ENCODE measurements at regions not wholly inside any gene's neighbourhood (a gene's known extent, or its start where the extent isn't known, plus 50 kb on each side); places are given as distances from the start of the nearest gene placed in this dataset.

DNA sequence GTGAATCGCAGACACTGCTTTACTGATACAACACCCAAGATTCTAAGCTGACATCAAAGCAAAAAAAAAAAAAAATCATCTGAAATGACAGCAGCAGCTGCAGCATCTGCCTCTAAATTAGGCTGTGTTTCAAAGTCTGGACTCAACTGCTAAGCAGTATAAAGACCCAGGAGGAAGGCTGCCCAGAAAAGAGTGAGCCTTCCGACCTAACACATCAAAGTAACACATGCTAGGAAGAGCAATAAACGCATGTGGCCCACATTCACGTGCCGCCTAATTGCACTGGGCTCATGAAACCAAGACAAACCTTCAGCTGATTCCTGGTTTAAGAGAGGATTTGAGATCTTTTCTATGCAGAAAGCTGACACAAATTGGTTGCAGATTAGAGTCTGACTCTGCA is 317.1 kb downstream of the ZIC4 start:
- no peak for TF ChIP-seq POLR2A (IDR thresholded peaks at IDR 0.05; ENCODE audit: extremely low read depth, insufficient read length)
- TF ChIP-seq, protein P1, sequence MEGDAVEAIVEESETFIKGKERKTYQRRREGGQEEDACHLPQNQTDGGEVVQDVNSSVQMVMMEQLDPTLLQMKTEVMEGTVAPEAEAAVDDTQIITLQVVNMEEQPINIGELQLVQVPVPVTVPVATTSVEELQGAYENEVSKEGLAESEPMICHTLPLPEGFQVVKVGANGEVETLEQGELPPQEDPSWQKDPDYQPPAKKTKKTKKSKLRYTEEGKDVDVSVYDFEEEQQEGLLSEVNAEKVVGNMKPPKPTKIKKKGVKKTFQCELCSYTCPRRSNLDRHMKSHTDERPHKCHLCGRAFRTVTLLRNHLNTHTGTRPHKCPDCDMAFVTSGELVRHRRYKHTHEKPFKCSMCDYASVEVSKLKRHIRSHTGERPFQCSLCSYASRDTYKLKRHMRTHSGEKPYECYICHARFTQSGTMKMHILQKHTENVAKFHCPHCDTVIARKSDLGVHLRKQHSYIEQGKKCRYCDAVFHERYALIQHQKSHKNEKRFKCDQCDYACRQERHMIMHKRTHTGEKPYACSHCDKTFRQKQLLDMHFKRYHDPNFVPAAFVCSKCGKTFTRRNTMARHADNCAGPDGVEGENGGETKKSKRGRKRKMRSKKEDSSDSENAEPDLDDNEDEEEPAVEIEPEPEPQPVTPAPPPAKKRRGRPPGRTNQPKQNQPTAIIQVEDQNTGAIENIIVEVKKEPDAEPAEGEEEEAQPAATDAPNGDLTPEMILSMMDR (IDR thresholded peaks at IDR 0.05; ENCODE audit: low read depth, low read length): no peak
- TF ChIP-seq, protein P2, sequence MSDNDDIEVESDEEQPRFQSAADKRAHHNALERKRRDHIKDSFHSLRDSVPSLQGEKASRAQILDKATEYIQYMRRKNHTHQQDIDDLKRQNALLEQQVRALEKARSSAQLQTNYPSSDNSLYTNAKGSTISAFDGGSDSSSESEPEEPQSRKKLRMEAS (IDR thresholded peaks at IDR 0.05; ENCODE audit: low read depth, low read length): no peak
